Mammary epithelial cell (primary cell): ENCODE measurements at regions not wholly inside any gene's neighbourhood (a gene's known extent, or its start where the extent isn't known, plus 50 kb on each side); places are given as distances from the start of the nearest gene placed in this dataset.
"Not testable (repeated sequence)": the region's sequence is repeated elsewhere in the genome, so short reads cannot be mapped to it uniquely, and the experiment has no call there.

Source experiments
- EZH2 ChIP-seq: IDR thresholded peaks from 2 replicates; pipeline ENCODE4 v1.6.1; 2012; ENCODE audit warnings: low read length, inconsistent platforms, borderline replicate concordance
- TF ChIP-seq, protein P1 (sequence below), 2 donors: IDR thresholded peaks in 1 of 2; conservative IDR thresholded peaks in 1 of 2; 2 replicates each; pipeline ENCODE4 v1.5.1; 2011 to 2012; ENCODE audit warnings: inconsistent platforms in 2 of 2, low read length in 2 of 2, mild to moderate bottlenecking in 2 of 2, control low read depth in 1 of 2, low read depth in 1 of 2; ENCODE audit not compliant: insufficient read depth in 1 of 2; ENCODE audit errors: extremely low read depth in 1 of 2

DNA sequence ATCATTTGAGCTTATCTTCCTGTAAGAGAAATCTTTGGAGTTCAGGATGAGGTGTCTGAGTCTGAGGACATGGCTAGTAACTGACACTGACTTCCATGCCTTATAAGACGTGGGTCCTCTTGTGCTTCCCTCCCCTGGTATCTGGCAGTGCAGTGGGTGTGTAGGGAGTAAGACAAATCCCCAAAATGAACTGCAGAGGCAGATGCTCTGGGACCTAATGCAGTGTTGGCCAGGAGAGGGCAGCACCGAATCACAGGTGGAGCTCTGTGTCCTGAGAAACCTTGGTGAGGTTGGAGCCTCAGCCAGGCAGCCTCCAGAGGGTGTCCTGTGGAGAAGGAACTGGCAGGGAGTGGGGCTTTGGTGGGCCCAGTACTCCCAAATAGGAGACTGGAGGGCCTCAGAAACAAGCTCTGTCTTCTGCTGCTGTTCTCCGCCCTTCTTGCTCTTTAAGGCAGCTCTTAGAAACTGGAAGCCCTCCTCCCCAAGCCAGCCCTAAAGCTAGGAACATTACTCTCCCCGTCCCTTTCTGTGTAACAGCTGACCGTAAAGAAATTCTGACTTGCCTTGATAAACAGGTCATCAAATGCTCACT is 196.8 kb downstream of the CCNG2 start:
- TF ChIP-seq, protein P1, sequence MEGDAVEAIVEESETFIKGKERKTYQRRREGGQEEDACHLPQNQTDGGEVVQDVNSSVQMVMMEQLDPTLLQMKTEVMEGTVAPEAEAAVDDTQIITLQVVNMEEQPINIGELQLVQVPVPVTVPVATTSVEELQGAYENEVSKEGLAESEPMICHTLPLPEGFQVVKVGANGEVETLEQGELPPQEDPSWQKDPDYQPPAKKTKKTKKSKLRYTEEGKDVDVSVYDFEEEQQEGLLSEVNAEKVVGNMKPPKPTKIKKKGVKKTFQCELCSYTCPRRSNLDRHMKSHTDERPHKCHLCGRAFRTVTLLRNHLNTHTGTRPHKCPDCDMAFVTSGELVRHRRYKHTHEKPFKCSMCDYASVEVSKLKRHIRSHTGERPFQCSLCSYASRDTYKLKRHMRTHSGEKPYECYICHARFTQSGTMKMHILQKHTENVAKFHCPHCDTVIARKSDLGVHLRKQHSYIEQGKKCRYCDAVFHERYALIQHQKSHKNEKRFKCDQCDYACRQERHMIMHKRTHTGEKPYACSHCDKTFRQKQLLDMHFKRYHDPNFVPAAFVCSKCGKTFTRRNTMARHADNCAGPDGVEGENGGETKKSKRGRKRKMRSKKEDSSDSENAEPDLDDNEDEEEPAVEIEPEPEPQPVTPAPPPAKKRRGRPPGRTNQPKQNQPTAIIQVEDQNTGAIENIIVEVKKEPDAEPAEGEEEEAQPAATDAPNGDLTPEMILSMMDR (conservative IDR thresholded peaks at IDR 0.05 in 1 of 2, IDR thresholded peaks at IDR 0.05 in 1 of 2; ENCODE audit: extremely low read depth in 1 of 2, insufficient read depth in 1 of 2, low read depth in 1 of 2, low read length in 2 of 2), result peak in 1 of 2 donors; percentile 8
- TF ChIP-seq EZH2, result not testable (repeated sequence)
